IPS-NIHi7 (cell line): ENCODE measurements at regions not wholly inside any gene's neighbourhood (a gene's known extent, or its start where the extent isn't known, plus 50 kb on each side); places are given as distances from the start of the nearest gene placed in this dataset.

Source experiments
- DNase-seq: peaks from one replicate; pipeline ENCODE4 v3.0.0; 2012; ENCODE audit warnings: mixed read lengths; ENCODE audit errors: extremely low spot score

DNA sequence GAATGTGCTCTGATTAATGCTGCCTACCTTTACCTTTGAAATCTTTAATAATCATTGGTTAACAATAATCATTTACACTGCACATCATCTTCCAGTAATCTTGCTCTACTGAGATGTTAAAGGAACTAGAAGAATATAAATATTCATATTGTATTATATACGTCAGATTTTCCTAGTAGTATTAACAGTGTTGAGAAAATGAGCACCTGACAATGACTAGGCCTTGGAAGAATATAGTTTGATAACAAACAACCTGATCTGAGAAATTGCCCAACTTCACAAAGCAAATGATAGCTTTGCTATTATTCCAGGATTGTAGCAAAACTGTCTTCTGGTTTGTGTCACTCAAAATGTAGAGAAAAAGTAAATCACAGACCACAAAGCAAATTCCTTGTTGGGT lies 467.1 kb downstream of the NOVA1 start:
- no peak for DNase-seq

DNA sequence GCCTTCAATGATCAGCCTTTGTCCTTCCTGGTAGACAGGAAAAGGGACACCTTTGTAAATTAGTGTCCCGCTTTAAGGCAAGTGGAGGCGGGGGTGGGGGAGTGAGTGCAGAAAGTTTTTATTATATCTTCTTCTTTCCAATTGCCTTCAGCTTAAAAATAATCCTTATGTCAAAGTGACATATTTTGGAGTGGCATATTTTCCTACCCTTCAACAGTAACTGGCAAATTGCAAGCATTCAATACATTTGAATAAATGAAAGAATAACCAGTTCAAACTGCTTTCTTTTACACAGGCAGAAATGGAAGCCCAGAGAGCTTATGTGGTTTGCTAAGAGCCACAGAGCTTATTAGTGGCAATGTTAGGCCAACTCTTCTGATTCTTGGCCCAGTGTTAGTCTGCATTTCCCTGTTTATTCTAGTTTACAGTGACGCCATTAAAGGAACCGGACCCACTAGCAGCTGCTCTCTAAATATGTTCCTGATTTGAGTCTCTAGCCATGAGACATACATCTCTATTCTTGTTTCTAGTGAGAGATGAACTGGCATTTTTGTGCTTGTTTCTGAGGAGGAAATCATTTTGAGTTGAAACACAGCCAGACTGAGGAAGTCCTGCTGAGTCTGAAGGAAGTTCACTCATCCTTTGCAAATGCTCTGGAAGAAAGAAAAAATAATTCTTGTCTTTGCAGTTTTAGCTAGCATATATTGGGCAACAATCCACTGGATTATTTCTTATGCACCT lies 468.7 kb downstream of the NOVA1 start:
- DNase-seq = no peak

- no peak for DNase-seq
Measured at GRCh38 chr14:26124896-26125438, 472.9 kb downstream of the NOVA1 start.

DNA sequence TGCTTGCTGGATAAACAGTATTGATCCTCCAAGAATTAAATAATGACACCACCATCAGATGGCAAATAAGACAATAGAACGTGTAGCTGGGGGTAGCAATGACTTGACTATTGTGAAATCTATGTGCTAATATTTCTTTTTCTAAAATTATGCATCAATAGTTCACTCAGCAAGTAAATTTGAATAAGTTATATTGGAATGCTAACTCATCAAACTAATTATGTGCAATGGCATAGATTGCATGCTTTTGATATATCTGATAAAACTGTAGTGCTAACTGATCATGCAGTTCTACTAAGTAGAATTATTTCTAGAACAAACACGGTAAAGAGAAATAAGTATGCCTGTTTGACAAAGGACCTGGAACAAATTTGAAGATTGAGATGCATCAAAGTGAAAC lies 474.4 kb downstream of the NOVA1 start:
- DNase-seq = no peak

GRCh38 chr14:26121181-26121580 lies 476.7 kb downstream of the NOVA1 start:
- no peak for DNase-seq

GRCh38 chr14:26113911-26114640 lies 483.8 kb downstream of the NOVA1 start:
- no peak for DNase-seq

- DNase-seq = no peak
Measured at GRCh38 chr14:26104717-26105116, 493.1 kb downstream of the NOVA1 start.

- no peak for DNase-seq
Measured at GRCh38 chr14:26097852-26098251, 500.0 kb downstream of the NOVA1 start.

DNA sequence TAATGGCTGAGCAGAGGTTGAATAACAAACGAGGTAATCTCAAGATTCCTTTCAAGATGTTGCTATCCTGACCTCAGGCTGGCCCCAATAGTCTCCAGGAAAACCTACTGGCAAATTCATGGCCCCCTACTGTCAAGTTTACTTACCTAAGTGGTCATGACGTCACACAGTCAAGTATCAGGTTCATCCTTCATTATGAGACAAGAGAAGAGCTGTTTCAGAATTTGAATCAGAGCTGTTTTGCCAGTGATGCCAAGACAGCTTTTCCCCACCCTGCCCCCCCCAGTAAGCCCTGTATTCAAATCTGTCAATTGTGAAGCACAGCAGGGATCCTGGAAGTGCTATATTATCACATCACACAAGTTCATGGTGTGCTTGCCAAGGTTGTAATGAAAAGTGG lies 509.6 kb downstream of the NOVA1 start:
- DNase-seq = peak; percentile 39

DNA sequence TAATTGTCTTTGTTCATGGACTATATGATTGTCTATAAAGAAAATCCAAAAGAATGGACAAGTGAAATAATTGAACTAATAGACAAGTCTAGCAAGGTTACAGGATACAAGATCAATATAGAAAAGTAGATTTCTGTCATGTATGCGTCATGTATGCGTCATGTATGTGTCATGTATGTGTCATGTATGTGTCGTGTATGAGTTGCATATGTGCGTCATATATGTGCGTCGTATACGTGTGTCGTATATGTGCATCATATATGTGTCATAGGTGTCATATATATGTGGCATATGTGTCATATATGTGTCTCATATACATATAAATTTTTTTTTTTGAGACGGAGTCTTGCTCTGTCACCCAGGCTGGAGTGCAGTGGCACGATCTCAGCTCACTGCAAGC lies 516.8 kb downstream of the NOVA1 start:
- no peak for DNase-seq

- DNase-seq = no peak
Measured at GRCh38 chr14:26078561-26078960, 519.3 kb downstream of the NOVA1 start.

- no peak for DNase-seq
Measured at GRCh38 chr14:26074892-26075291, 522.9 kb downstream of the NOVA1 start.

DNA sequence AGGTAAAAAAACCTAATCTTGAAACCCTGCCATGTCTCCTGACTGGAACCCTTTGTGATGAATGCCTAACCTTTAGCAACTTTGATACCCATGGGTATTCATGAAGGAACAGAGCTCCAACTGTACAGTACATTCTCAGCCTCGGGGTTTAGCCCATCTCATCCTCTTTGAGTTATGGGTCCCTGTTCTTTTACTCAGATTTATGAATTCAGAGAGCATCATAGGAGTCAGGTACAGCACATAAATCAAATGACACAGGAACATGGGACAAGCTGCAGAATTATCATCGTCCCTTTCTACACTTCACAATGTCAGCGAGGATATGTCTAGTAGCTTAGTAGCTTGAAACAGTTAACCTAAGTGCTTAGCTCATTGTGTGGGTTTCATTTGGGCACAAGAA lies 527.4 kb downstream of the NOVA1 start:
- no peak for DNase-seq

DNA sequence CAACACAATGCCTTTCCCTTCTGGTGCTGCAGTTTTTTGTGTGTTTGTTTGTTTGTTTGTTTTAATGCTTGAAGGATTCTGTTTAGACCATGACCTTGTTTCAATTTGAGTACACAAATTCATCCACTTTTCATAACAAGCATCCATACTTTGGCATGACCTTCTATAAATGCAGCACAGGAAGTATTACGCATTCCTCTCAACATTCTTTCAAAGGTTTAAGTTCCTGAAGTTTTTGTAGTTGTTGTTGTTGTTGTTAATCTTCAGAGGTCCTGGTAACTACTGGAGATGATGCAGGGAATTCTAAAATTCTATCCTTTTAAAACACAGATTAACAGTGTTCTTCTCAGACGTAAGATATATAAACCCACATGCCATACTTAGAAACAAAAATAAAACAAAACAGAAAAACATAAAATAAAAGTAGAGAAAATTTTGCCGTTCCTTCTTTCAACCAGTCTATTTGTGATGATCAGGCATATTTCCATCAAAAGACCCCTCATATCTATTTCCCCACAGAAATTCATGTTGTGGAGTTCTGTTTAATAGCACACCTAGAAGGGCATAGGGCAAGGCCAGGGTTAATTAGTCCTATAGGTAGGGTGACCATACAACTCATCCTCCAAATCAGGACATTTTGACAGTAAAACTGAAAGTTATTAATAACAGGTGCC lies 529.9 kb downstream of the NOVA1 start:
- no peak for DNase-seq

DNA sequence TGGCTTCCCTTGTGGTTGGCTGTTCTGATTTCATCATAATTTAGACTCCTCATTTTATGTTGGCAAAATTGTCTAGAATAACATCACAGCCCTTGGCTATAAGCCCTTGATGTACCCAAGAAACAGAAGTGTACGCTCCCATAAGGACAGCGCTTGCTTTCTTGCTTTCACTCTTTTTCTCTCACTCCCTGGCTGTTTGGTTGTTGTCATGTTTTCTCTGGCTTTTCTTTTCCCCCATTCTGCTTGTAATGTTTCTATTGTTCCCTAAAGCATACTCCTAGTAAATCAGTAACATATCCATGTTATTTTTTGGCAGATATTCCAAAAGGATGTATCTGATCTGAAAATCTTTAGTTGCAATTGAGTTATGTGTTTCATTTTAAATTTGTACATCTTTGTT lies 530.5 kb downstream of the NOVA1 start:
- no peak for DNase-seq

- no peak for DNase-seq
Measured at GRCh38 chr14:26056036-26056616, 541.7 kb downstream of the NOVA1 start.

DNA sequence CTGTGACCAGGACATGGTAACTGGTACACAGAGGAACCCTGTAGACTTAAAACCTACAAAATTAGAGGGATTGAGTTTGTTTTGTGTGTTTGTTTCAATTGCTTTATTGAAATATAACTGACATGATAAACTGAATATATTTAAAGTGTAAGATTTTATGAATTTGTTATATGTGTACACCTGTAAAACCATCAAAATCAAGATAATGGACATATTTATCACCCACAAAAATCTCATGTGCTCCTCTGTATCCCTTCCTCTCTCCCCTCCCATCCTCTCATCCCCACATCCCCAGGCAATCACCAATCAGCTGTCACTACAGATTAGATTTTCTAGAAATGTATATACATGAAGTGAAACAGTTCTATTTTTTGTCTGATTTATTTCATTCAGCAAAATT lies 565.5 kb downstream of the NOVA1 start:
- no peak for DNase-seq

DNA sequence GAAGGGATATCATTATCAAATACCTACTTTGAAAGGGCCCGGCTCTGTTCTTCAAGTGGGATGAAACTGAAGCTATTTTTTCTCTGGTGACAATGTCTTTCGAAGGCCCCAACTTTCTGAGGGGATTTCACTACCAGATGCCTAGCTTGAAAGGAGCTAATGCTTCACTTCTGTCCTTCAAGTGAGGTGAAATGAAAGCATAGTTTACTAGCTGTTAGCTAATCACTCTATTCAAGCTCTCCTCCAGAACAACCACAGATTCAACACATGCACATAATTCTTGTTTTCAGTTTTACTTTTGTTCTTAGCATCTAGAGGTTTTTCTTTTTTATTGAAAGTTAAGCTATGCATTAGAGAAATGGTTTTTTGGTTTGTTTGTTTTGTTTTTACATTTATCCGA lies 571.4 kb downstream of the NOVA1 start:
- DNase-seq = no peak

DNA sequence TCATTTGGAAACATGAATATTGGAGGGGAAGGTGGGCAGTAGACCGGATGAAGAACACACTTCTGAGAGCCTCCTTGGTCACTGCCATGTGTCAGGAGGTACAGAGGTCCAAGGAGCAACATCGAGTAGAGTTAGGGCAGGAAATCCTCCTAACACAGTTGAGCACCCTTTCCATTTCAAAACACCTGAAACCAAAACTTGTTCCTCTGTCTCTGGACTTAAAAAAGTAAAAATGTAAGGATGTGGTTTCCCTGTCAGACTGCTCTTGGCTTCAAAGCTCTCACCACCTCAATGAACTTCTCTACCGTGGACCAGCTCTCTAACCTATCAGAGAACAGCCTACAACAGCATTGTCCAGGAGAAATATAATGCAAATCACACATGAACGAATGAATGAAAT lies 573.9 kb downstream of the NOVA1 start:
- DNase-seq = no peak

GRCh38 chr14:26021759-26022158 lies 576.1 kb downstream of the NOVA1 start:
- no peak for DNase-seq

- no peak for DNase-seq
Measured at GRCh38 chr14:26017270-26017669, 580.6 kb downstream of the NOVA1 start.

DNA sequence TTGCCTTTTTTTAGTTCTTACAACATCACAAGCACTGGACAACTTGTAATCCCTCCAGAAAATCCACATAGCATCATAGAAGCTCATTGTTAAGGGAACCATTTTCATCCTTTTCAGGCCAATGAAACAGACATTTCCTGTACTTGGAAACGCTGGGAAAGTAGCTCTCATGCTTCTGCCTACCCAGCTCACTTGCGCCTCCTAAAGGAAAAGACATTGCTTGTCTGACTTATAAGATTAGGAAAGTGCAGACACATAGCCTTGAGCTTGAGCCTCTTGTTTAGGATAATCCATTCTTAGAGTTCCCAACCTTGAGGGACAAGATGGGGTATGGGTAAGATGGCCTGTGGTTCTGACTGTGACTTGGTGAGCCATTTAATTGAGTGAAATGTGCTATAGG lies 589.5 kb downstream of the NOVA1 start:
- DNase-seq = peak; percentile 68
